IMR-90 (cell line): ENCODE measurements at regions not wholly inside any gene's neighbourhood (a gene's known extent, or its start where the extent isn't known, plus 50 kb on each side); places are given as distances from the start of the nearest gene placed in this dataset.

Experiments
- ATAC-seq: fragments of 200-7000 bp; cut with Tn5 transposase; 2 replicates; pipeline ENCODE4 v1.9.1; 2020; ENCODE audit warnings: low read depth, mild to moderate bottlenecking, moderate library complexity
- BruUV-seq: library from RNA; stranded (reverse); fragments of 400-500 nt; replicated peaks from 2 replicates; lab custom pipeline; 2021; lab: Mats Ljungman, UMichigan
- CTCF ChIA-PET: fragments of 300-600 bp; formaldehyde crosslinking; extraction: SDS; loops from one replicate; lab custom pipeline; 2021; ENCODE audit warnings: antibody characterized with exemption; lab: Yijun Ruan, JAX
- POLR2A ChIA-PET: fragments of 300-600 bp; sonication (Branson Sonifier 250); formaldehyde crosslinking; loops from one replicate; lab custom pipeline; 2022; ENCODE audit warnings: antibody characterized with exemption; ENCODE audit not compliant: unreplicated experiment; lab: Charles Lee
- DNase-seq: peaks from one replicate; pipeline ENCODE4 v3.0.0; 2013
- H2AFZ ChIP-seq: replicated peaks from 2 replicates; pipeline ENCODE3; 2013; ENCODE audit warnings: low read length, mild to moderate bottlenecking; ENCODE audit not compliant: poor library complexity
- H2AK5ac ChIP-seq: 2 replicates; pipeline ENCODE4 v1.6.1; 2013; ENCODE audit warnings: low read depth, low read length, inconsistent platforms
- H2AK9ac ChIP-seq: replicated peaks from 2 replicates; pipeline ENCODE3; 2013; ENCODE audit warnings: mild to moderate bottlenecking, low read depth, low read length, moderate library complexity; ENCODE audit not compliant: poor library complexity
- H2BK120ac ChIP-seq: 2 replicates; pipeline ENCODE4 v1.6.1; 2013; ENCODE audit warnings: low read depth, low read length, inconsistent platforms
- H2BK15ac ChIP-seq: 3 replicates; pipeline ENCODE4 v1.6.1; 2013; ENCODE audit warnings: low read depth, low read length, inconsistent platforms
- H2BK20ac ChIP-seq: 2 replicates; pipeline ENCODE4 v1.6.1; 2013; ENCODE audit warnings: low read depth, mild to moderate bottlenecking, inconsistent platforms, low read length, moderate library complexity
- H2BK5ac ChIP-seq: 2 replicates; pipeline ENCODE4 v1.6.1; 2013; ENCODE audit warnings: mild to moderate bottlenecking, low read depth, low read length, inconsistent platforms; ENCODE audit not compliant: poor library complexity, severe bottlenecking
- H3K14ac ChIP-seq: replicated peaks from 2 replicates; pipeline ENCODE4 v1.6.1; 2013; ENCODE audit warnings: low read depth, low read length, inconsistent platforms
- H3K18ac ChIP-seq: 2 replicates; pipeline ENCODE4 v1.6.1; 2013; ENCODE audit warnings: low read depth, low read length, control low read depth
- H3K23ac ChIP-seq: 2 replicates; pipeline ENCODE4 v1.6.1; 2013; ENCODE audit warnings: low read depth, low read length, inconsistent platforms
- H3K27ac ChIP-seq: 2 replicates; pipeline ENCODE4 v1.5.1; 2013; ENCODE audit warnings: mild to moderate bottlenecking, control low read depth, low read length; ENCODE audit not compliant: insufficient read depth
- H3K27me3 ChIP-seq: 2 replicates; pipeline ENCODE4 v1.6.1; 2013; ENCODE audit warnings: low read length; ENCODE audit not compliant: control insufficient read depth, insufficient read depth
- H3K36me3 ChIP-seq: 2 replicates; pipeline ENCODE4 v1.6.1; 2013; ENCODE audit warnings: low read length, mixed read lengths; ENCODE audit not compliant: control insufficient read depth, insufficient read depth
- H3K4ac ChIP-seq: 2 replicates; pipeline ENCODE4 v1.6.1; 2013; ENCODE audit warnings: low read depth, low read length, inconsistent platforms
- H3K4me1 ChIP-seq: 2 replicates; pipeline ENCODE4 v1.6.1; 2013; ENCODE audit warnings: low read length, mixed read lengths; ENCODE audit not compliant: control insufficient read depth, insufficient read depth
- H3K4me2 ChIP-seq: 2 replicates; pipeline ENCODE4 v1.6.1; 2013; ENCODE audit warnings: low read depth, mild to moderate bottlenecking, control low read depth, low read length, moderate library complexity
- H3K4me3 ChIP-seq: 2 replicates; pipeline ENCODE4 v1.5.1; 2013; ENCODE audit warnings: low read depth, mild to moderate bottlenecking, control low read depth, low read length, moderate library complexity; ENCODE audit not compliant: insufficient read depth
- H3K56ac ChIP-seq: 2 replicates; pipeline ENCODE4 v1.6.1; 2013; ENCODE audit warnings: low read length, inconsistent platforms; ENCODE audit not compliant: insufficient read depth; ENCODE audit errors: extremely low read depth
- H3K79me1 ChIP-seq, 2 experiments: 2 replicates each; pipeline ENCODE4 v1.6.1; 2013; ENCODE audit warnings: low read length in 2 of 2, inconsistent platforms in 1 of 2, low read depth in 1 of 2
- H3K9ac ChIP-seq: 2 replicates; pipeline ENCODE4 v1.6.1; 2013; ENCODE audit warnings: low read depth, low read length, control low read depth
- H3K9me1 ChIP-seq: 2 replicates; pipeline ENCODE4 v1.6.1; 2013; ENCODE audit warnings: low read length, inconsistent platforms; ENCODE audit not compliant: insufficient read depth
- H3K9me3 ChIP-seq: 2 replicates; pipeline ENCODE4 v1.6.1; 2013; ENCODE audit warnings: low read length; ENCODE audit not compliant: control insufficient read depth, insufficient read depth
- H4K20me1 ChIP-seq: 2 replicates; pipeline ENCODE4 v1.6.1; 2013; ENCODE audit warnings: low read length, inconsistent platforms; ENCODE audit not compliant: insufficient read depth
- H4K5ac ChIP-seq: 2 replicates; pipeline ENCODE4 v1.6.1; 2013; ENCODE audit warnings: mild to moderate bottlenecking, low read depth, low read length, control low read depth
- H4K8ac ChIP-seq, 2 experiments: 2 replicates each; pipeline ENCODE4 v1.6.1; 2013; ENCODE audit warnings: low read depth in 2 of 2, low read length in 2 of 2, control low read depth in 1 of 2, inconsistent platforms in 1 of 2
- H4K91ac ChIP-seq: 2 replicates; pipeline ENCODE4 v1.6.1; 2013; ENCODE audit warnings: low read depth, low read length, inconsistent platforms; ENCODE audit not compliant: insufficient read depth
- BHLHE40 ChIP-seq: fragments of 150-350 bp; IDR thresholded peaks from 2 replicates; pipeline ENCODE4 v1.6.1; 2016; ENCODE audit warnings: mild to moderate bottlenecking, low read depth, low read length
- CEBPB ChIP-seq: IDR thresholded peaks from 2 replicates; pipeline ENCODE4 v1.6.1; 2012; ENCODE audit warnings: low read depth, low read length, improper control_type of control experiment
- CHD1 ChIP-seq: IDR thresholded peaks from 2 replicates; pipeline ENCODE4 v1.6.1; 2012; ENCODE audit warnings: low read depth, low read length, improper control_type of control experiment
- FOS ChIP-seq: fragments of 150-350 bp; IDR thresholded peaks from 2 replicates; pipeline ENCODE4 v1.6.1; 2016; ENCODE audit warnings: low read depth, low read length
- MAFK ChIP-seq: IDR thresholded peaks from 2 replicates; pipeline ENCODE4 v1.6.1; 2012; ENCODE audit warnings: low read depth, low read length, improper control_type of control experiment
- MAZ ChIP-seq: IDR thresholded peaks from 2 replicates; pipeline ENCODE4 v1.6.1; 2012; ENCODE audit warnings: low read depth, mild to moderate bottlenecking, low read length, improper control_type of control experiment, moderate library complexity, borderline replicate concordance
- POLR2A ChIP-seq: IDR thresholded peaks from 2 replicates; pipeline ENCODE4 v1.6.1; 2012; ENCODE audit warnings: mild to moderate bottlenecking, low read depth, low read length
- RFX5 ChIP-seq: IDR thresholded peaks from 2 replicates; pipeline ENCODE4 v1.8.0; 2012; ENCODE audit warnings: low read depth, mild to moderate bottlenecking, low read length, moderate library complexity
- USF2 ChIP-seq: fragments of 150-350 bp; IDR thresholded peaks from 2 replicates; pipeline ENCODE4 v1.6.1; 2017; ENCODE audit warnings: mild to moderate bottlenecking, antibody characterized with exemption, low read length, low read depth
- WGBS, 2 experiments: methylation state at CpG; one replicate each; pipeline versions ENCODE4 v1.1.5 to v1.1.7; 2013; ENCODE audit warnings: missing lambda C conversion rate in 2 of 2; ENCODE audit not compliant: insufficient read length in 1 of 2; ENCODE audit errors: extremely low coverage in 2 of 2; 5-methylcytosine and 5-hydroxymethylcytosine counted together
- dilution Hi-C: fragments of 300-500 bp; cut with HindIII; formaldehyde crosslinking; loops from one replicate; pipeline ENCODE4 v1.14.3; 2018; ENCODE audit warnings: low sequenced_read_pairs; ENCODE audit not compliant: unreplicated experiment
- in situ Hi-C: fragments of 300-500 bp; cut with MboI; formaldehyde crosslinking; loops from 3 replicates; pipeline ENCODE4 v1.14.3; 2019; ENCODE audit warnings: low sequenced_read_pairs, inconsistent platforms, mixed read lengths
- intact Hi-C: fragments of 100-400 bp; cut with micrococcal nuclease; formaldehyde crosslinking; loops from 2 replicates; pipeline ENCODE4 v1.10.0; 2022

DNA sequence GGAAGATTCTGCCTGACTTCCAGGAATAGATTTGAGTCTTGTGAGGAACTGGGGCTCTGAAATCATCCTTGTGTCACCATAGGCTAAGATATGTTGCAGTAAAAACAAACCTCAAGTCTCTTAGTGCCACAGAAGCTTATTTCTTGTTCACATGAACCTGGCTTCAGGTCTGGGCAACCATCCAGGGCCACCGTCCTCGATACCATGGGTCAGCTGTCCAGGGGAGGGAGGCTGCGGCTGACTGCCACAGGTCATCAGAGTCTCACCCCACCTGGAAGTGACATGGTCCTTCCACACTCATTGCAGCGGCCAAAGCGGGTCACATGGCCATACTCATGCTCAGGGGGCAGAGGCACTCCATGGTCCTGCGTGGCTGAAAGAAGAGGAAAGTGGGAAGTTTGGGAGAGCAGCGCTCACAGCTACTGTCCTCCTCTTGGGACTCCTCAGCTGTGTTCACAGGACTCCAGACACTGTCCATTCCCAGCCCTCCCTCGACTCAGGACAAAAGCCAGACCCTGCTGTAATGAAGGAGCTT, 284.5 kb downstream of the CBLN1 start:
- Histone ChIP-seq H3K14ac (no peak overlapping the region), H2BK20ac (no peak overlapping the region), H3K27ac (no peak overlapping the region), H3K4me1 (no peaks in the 10 kb centered on the region), H3K4me3 (no peak overlapping the region), H3K9me3 (no peaks in the 10 kb centered on the region), H2AK5ac (no peak overlapping the region), H3K36me3 (no peaks in the 10 kb centered on the region), H4K8ac (no peak overlapping the region), H3K9me1 (no peaks in the 10 kb centered on the region), H2BK15ac (no peak overlapping the region), H3K79me1 (no peaks in the 10 kb centered on the region), H3K18ac (no peak overlapping the region), H2BK120ac (no peak overlapping the region), H3K27me3 (peaks cover 14% of the 10 kb centered on the region), H3K9ac (no peak overlapping the region), H4K20me1 (no peaks in the 10 kb centered on the region), H3K23ac (no peak overlapping the region), H3K4me2 (no peak overlapping the region), H4K91ac (no peak overlapping the region), H4K5ac (no peak overlapping the region), H2AFZ (no peak overlapping the region), H3K4ac (no peak overlapping the region), H3K56ac (no peak overlapping the region), H2BK5ac (no peak overlapping the region), H2AK9ac (no peak overlapping the region)
- intact Hi-C loops, result no loop called here
- no TSS peak for BruUV-seq
- dilution Hi-C loops, result no loop called here
- ChIA-PET POLR2A (no interaction called here), CTCF (no interaction called here)
- ATAC-seq (no peak), DNase-seq (no peak)
- WGBS, 2 experiments, result no CpG with 5 or more reads among the region's 8 CpGs
- no peak for TF ChIP-seq MAZ
- no peak for TF ChIP-seq BHLHE40
- no peak for TF ChIP-seq FOS
- no peak for TF ChIP-seq CEBPB
- TF ChIP-seq CHD1, result no peak
- TF ChIP-seq MAFK, result no peak
- TF ChIP-seq USF2, result no peak
- TF ChIP-seq POLR2A, result no peak
- TF ChIP-seq RFX5, result no peak
- in situ Hi-C loops, result no loop called here
